ENCODE measurements at regions not wholly inside any gene's neighbourhood (a gene's known extent, or its start where the extent isn't known, plus 50 kb on each side); places are given as distances from the start of the nearest gene placed in this dataset.

DNA sequence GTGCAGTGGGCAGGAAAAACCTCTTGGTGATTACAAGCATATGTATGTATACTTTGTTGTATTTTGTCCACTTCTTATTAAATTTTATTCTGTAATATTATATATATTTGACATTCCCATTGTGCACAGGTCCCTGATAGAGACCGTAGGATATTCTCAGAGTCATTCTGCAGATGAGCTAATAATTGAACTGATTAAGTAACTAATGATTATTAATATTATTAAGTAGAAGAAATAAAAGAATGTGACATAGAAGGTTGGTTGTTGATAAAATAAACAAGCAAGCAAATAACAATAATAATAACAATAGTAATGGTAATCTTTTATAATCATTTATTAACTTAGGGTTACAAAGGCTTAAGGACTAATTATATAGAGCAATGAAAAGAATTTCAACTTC lies 780.6 kb upstream of the ZWINT start:
- Mint-ChIP-seq H3K9me3 (ENCODE audit: unreplicated experiment) (no peaks in the 10 kb centered on the region), H3K36me3 (ENCODE audit: insufficient read depth, unreplicated experiment) (no peaks in the 10 kb centered on the region), H3K27ac (ENCODE audit: low read depth, unreplicated experiment) (no peak overlapping the region), H3K4me1 (ENCODE audit: insufficient read depth, unreplicated experiment) (no peaks in the 10 kb centered on the region), H3K4me3 (ENCODE audit: unreplicated experiment) (no peak overlapping the region), H3K27me3 (ENCODE audit: insufficient read depth, unreplicated experiment) (no peaks in the 10 kb centered on the region)
- ChIA-PET CTCF (no interaction called here), POLR2A (no interaction called here)
- TF ChIP-seq, protein P1, sequence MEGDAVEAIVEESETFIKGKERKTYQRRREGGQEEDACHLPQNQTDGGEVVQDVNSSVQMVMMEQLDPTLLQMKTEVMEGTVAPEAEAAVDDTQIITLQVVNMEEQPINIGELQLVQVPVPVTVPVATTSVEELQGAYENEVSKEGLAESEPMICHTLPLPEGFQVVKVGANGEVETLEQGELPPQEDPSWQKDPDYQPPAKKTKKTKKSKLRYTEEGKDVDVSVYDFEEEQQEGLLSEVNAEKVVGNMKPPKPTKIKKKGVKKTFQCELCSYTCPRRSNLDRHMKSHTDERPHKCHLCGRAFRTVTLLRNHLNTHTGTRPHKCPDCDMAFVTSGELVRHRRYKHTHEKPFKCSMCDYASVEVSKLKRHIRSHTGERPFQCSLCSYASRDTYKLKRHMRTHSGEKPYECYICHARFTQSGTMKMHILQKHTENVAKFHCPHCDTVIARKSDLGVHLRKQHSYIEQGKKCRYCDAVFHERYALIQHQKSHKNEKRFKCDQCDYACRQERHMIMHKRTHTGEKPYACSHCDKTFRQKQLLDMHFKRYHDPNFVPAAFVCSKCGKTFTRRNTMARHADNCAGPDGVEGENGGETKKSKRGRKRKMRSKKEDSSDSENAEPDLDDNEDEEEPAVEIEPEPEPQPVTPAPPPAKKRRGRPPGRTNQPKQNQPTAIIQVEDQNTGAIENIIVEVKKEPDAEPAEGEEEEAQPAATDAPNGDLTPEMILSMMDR (IDR thresholded peaks at IDR 0.05; ENCODE audit: unreplicated experiment), result no peak
- intact Hi-C loops (cut with micrococcal nuclease), result no loop called here
- no peak for DNase-seq (ENCODE audit: unreplicated experiment)
- BruUV-seq (replicated peaks), result no TSS peak

DNA sequence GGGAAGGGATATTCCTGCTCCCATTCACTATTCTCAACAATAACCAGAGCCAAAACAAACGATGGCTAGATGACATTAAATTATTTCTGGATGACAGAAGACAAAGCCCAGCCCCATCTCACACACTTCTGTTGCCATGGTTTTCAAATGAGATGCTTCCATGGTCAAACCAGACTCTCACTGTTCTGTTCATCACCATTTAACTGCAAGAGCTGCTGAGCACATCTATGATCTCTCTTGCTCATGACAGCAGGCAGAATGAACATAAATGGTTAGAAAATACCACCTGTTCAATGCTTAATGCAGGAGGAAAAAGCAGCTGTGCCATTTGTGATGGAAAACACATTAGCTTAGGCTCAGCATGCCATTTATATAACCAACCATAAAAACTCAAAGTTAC lies 758.6 kb upstream of the ZWINT start:
- no peaks in the 10 kb centered on the region for H3K9me3 Mint-ChIP-seq (ENCODE audit: unreplicated experiment)
- H3K4me1 Mint-ChIP-seq (ENCODE audit: insufficient read depth, unreplicated experiment), result no peaks in the 10 kb centered on the region
- H3K27me3 Mint-ChIP-seq (ENCODE audit: insufficient read depth, unreplicated experiment), result no peaks in the 10 kb centered on the region
- CTCF ChIA-PET, result no interaction called here
- no peak overlapping the region for H3K27ac Mint-ChIP-seq (ENCODE audit: low read depth, unreplicated experiment)
- no peak for DNase-seq (ENCODE audit: unreplicated experiment)
- TF ChIP-seq, protein P1 (IDR thresholded peaks at IDR 0.05; ENCODE audit: unreplicated experiment), result no peak
- intact Hi-C loops (cut with micrococcal nuclease), result no loop called here
- H3K4me3 Mint-ChIP-seq (ENCODE audit: unreplicated experiment), result no peak overlapping the region
- no TSS peak for BruUV-seq (replicated peaks)
- POLR2A ChIA-PET, result no interaction called here
- H3K36me3 Mint-ChIP-seq (ENCODE audit: insufficient read depth, unreplicated experiment), result no peaks in the 10 kb centered on the region

DNA sequence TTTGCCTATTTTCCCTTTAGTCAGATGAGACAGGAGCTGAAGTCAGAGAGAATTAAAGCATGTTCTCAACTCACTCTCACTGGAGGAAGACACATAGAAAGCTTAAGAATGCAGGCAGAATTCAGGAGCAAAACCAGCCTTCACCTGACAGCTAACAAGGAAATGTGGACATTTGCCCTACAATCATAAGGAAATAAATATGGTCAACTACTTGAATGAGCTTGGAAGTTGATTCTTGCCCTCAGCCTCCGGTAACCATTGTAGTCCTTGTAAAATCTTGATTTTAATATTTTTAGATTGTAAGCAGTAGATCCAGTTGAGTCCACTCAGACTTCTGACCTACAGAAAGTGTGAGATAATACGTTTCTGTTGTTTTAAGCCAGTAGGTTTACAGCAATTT lies 752.5 kb upstream of the ZWINT start:
- no peaks in the 10 kb centered on the region for H3K4me1 Mint-ChIP-seq (ENCODE audit: insufficient read depth, unreplicated experiment)
- ChIA-PET CTCF (no interaction called here), POLR2A (interaction anchor here (0.6 kb wide), 1 partner anchor 808 kb away, joined by 3 read pairs; no protein-coding TSS in a partner anchor)
- H3K4me3 Mint-ChIP-seq (ENCODE audit: unreplicated experiment), result no peak overlapping the region
- H3K27me3 Mint-ChIP-seq (ENCODE audit: insufficient read depth, unreplicated experiment), result no peaks in the 10 kb centered on the region
- DNase-seq (ENCODE audit: unreplicated experiment), result no peak
- intact Hi-C loops (cut with micrococcal nuclease), result loop anchor here (5.0 kb wide), 1 partner anchor 56 kb away; no protein-coding TSS in a partner anchor
- peaks cover 7% of the 10 kb centered on the region for H3K36me3 Mint-ChIP-seq (ENCODE audit: insufficient read depth, unreplicated experiment)
- TF ChIP-seq, protein P1 (IDR thresholded peaks at IDR 0.05; ENCODE audit: unreplicated experiment), result no peak
- H3K9me3 Mint-ChIP-seq (ENCODE audit: unreplicated experiment), result no peaks in the 10 kb centered on the region
- no peak overlapping the region for H3K27ac Mint-ChIP-seq (ENCODE audit: low read depth, unreplicated experiment)
- BruUV-seq (replicated peaks), result no TSS peak

DNA sequence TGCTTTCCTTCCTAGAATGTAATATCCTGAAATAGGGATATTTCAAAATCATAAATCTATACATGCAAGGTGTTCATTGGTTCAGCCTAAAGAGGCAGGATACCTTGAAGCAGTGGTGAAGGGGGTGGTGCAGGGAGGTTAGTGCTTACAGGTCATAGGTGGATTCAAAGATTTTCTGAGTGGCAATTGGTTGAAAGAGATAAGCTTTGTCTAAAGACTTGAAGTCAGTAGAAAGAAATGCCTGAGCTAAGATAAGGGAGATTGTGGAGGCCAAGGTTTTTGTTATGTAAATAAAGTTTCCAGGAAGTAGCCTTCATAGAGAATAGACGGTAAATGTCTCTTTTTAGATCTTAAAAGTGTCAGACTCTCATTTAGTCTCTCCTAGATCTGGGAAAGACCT lies 741.2 kb upstream of the ZWINT start:
- CTCF ChIA-PET, result no interaction called here
- Mint-ChIP-seq H3K9me3 (ENCODE audit: unreplicated experiment) (no peaks in the 10 kb centered on the region), H3K27ac (ENCODE audit: low read depth, unreplicated experiment) (no peak overlapping the region), H3K4me3 (ENCODE audit: unreplicated experiment) (no peak overlapping the region), H3K36me3 (ENCODE audit: insufficient read depth, unreplicated experiment) (peaks cover 3% of the 10 kb centered on the region), H3K27me3 (ENCODE audit: insufficient read depth, unreplicated experiment) (peaks cover 32% of the 10 kb centered on the region), H3K4me1 (ENCODE audit: insufficient read depth, unreplicated experiment) (no peaks in the 10 kb centered on the region)
- intact Hi-C loops (cut with micrococcal nuclease), result no loop called here
- no peak for DNase-seq (ENCODE audit: unreplicated experiment)
- POLR2A ChIA-PET, result no interaction called here
- BruUV-seq (replicated peaks), result no TSS peak
- TF ChIP-seq, protein P1 (IDR thresholded peaks at IDR 0.05; ENCODE audit: unreplicated experiment), result no peak

Measured in MCF 10A (cell line).